GM19438 (cell line): ENCODE measurements at regions not wholly inside any gene's neighbourhood (a gene's known extent, or its start where the extent isn't known, plus 50 kb on each side); places are given as distances from the start of the nearest gene placed in this dataset.

Experiments
- ATAC-seq: cut with Tn5 transposase; IDR thresholded peaks from one replicate; pipeline ENCODE4 v1.9.1; 2021; ENCODE audit warnings: low read depth; ENCODE audit not compliant: unreplicated experiment

GRCh38 chr4:138671106-138671505 is 344.5 kb upstream of the NOCT start:
- ATAC-seq = no peak

GRCh38 chr4:138670681-138671080 is 344.9 kb upstream of the NOCT start:
- ATAC-seq = no peak

GRCh38 chr4:138669479-138670315 is 345.9 kb upstream of the NOCT start:
- ATAC-seq = no peak

GRCh38 chr4:138668309-138668708 is 347.3 kb upstream of the NOCT start:
- ATAC-seq = no peak

- ATAC-seq = no peak
Observed at GRCh38 chr4:138666366-138666765, 349.2 kb upstream of the NOCT start.

GRCh38 chr4:138665851-138666250 is 349.7 kb upstream of the NOCT start:
- ATAC-seq = no peak

- ATAC-seq = no peak
Observed at GRCh38 chr4:138663883-138664282, 351.7 kb upstream of the NOCT start.

GRCh38 chr4:138659812-138660316 is 355.7 kb upstream of the NOCT start:
- no peak for ATAC-seq

- ATAC-seq = no peak
Observed at GRCh38 chr4:138659037-138659811, 356.4 kb upstream of the NOCT start.

GRCh38 chr4:138658518-138658917 is 357.1 kb upstream of the NOCT start:
- ATAC-seq = no peak

GRCh38 chr4:138656990-138657389 is 358.6 kb upstream of the NOCT start:
- no peak for ATAC-seq

GRCh38 chr4:138655985-138656384 is 359.6 kb upstream of the NOCT start:
- no peak for ATAC-seq

- no peak for ATAC-seq
Observed at GRCh38 chr4:138655286-138655685, 360.3 kb upstream of the NOCT start.

- ATAC-seq = no peak
Observed at GRCh38 chr4:138650929-138651448, 364.6 kb upstream of the NOCT start.

GRCh38 chr4:138650495-138650894 is 365.1 kb upstream of the NOCT start:
- ATAC-seq = no peak

- ATAC-seq = no peak
Observed at GRCh38 chr4:138647433-138647832, 368.1 kb upstream of the NOCT start.

GRCh38 chr4:138646383-138646782 is 369.2 kb upstream of the NOCT start:
- ATAC-seq = no peak

GRCh38 chr4:138645289-138645688 is 370.3 kb upstream of the NOCT start:
- ATAC-seq = no peak

GRCh38 chr4:138644322-138644721 is 371.3 kb upstream of the NOCT start:
- ATAC-seq = no peak

- no peak for ATAC-seq
Observed at GRCh38 chr4:138643827-138644226, 371.8 kb upstream of the NOCT start.

- no peak for ATAC-seq
Observed at GRCh38 chr4:138639018-138639741, 376.4 kb upstream of the NOCT start.
